ENCODE measurements at regions not wholly inside any gene's neighbourhood (a gene's known extent, or its start where the extent isn't known, plus 50 kb on each side); places are given as distances from the start of the nearest gene placed in this dataset.

- TF ChIP-seq CTCF (IDR thresholded peaks at IDR 0.05) (no peak), EZH2 (IDR thresholded peaks at IDR 0.05) (no peak), EZH2phosphoT487 (IDR thresholded peaks at IDR 0.05) (no peak)
Observed at GRCh38 chr4:155107059-155107458, 101.4 kb upstream of the NPY2R start.
